HCT116 (cell line): ENCODE measurements at regions not wholly inside any gene's neighbourhood (a gene's known extent, or its start where the extent isn't known, plus 50 kb on each side); places are given as distances from the start of the nearest gene placed in this dataset.

ENCODE experiments used
- CTCF ChIP-seq, 3 experiments: fragments of 200-600 bp in 1 of 3; sonication (generic) in 1 of 3; IDR thresholded peaks in 2 of 3; conservative IDR thresholded peaks in 1 of 3; 2 replicates each; pipeline ENCODE4 v1.5.1; 2012 to 2017; ENCODE audit warnings: low read depth in 2 of 3, low read length in 2 of 3, antibody characterized with exemption in 1 of 3, borderline replicate concordance in 1 of 3, control low read depth in 1 of 3, mild to moderate bottlenecking in 1 of 3, mixed read lengths in 1 of 3, mixed run types in 1 of 3, moderate library complexity in 1 of 3; ENCODE audit not compliant: insufficient read depth in 1 of 3
- EGR1 ChIP-seq: IDR thresholded peaks from 2 replicates; pipeline ENCODE4 v1.6.1; 2012; ENCODE audit warnings: low read depth
- EZH2 ChIP-seq: fragments of 200-600 bp; sonication (generic); IDR thresholded peaks from 2 replicates; pipeline ENCODE4 v1.6.1; 2017; ENCODE audit warnings: antibody characterized with exemption, mixed run types
- FOSL1 ChIP-seq: IDR thresholded peaks from 2 replicates; pipeline ENCODE4 v1.6.1; 2012; ENCODE audit warnings: low read depth
- JUND ChIP-seq: IDR thresholded peaks from 2 replicates; pipeline ENCODE4 v1.6.1; 2012
- POLR2A ChIP-seq: IDR thresholded peaks from 2 replicates; pipeline ENCODE4 v1.7.0; 2011; ENCODE audit warnings: borderline replicate concordance; ENCODE audit not compliant: insufficient read depth, insufficient read length; ENCODE audit errors: extremely low read depth
- RAD21 ChIP-seq: IDR thresholded peaks from 2 replicates; pipeline ENCODE4 v1.6.1; 2012; ENCODE audit warnings: low read depth, mild to moderate bottlenecking
- YY1 ChIP-seq: IDR thresholded peaks from 2 replicates; pipeline ENCODE4 v1.6.1; 2011; ENCODE audit warnings: low read length, low read depth, moderate library complexity, mild to moderate bottlenecking; ENCODE audit not compliant: insufficient replicate concordance; ENCODE audit errors: extremely low read depth
- ZFX ChIP-seq: fragments of 450-650 bp; IDR thresholded peaks from 2 replicates; pipeline ENCODE4 v1.6.1; 2017
- TF ChIP-seq, protein P1 (sequence below): IDR thresholded peaks from 2 replicates; pipeline ENCODE4 v1.6.1; 2012

DNA sequence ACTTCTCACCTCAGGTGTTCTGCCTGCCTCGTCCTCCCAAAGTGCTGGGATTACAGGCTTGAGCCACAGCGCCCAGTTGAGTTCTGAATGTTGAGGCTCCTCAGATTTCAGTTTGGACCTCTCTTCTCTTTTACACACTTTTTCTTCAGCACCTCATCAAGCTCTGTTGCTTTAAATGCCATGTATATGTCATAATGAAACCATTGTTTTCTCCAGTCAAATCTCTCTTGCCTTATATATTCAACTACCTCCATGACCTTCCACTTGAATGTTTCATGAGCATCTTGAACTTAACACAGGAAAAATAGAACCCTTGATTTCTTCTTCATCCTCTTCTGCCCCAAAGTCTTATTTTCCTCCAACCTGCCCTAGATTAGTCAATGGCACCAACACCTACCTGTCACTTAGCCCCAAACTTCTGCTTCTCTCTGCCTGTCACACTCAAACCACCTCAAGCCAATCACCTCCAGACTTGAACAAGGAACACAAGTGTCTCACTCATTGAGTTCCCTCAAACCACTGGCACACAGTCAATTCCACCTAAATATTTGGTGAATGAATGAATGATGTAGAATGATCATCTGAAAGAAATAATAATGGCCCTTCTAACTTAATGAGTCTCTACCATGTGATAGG is 161.0 kb upstream of the SGK1 start:
- TF ChIP-seq EGR1: no peak
- no peak for TF ChIP-seq CTCF (IDR thresholded peaks at IDR 0.05 in 2 of 3, conservative IDR thresholded peaks at IDR 0.05 in 1 of 3; ENCODE audit: borderline replicate concordance in 1 of 3, insufficient read depth in 1 of 3, low read depth in 2 of 3, low read length in 2 of 3)
- no peak for TF ChIP-seq EZH2
- TF ChIP-seq ZFX: no peak
- TF ChIP-seq RAD21: no peak
- no peak for TF ChIP-seq YY1
- TF ChIP-seq, protein P1, sequence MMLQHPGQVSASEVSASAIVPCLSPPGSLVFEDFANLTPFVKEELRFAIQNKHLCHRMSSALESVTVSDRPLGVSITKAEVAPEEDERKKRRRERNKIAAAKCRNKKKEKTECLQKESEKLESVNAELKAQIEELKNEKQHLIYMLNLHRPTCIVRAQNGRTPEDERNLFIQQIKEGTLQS: no peak
- TF ChIP-seq POLR2A: no peak
- TF ChIP-seq FOSL1: no peak
- TF ChIP-seq JUND: no peak
